Stimulated activated CD4-positive, alpha-beta T cell treated with anti-CD3 and anti-CD28 coated beads, TNF-alpha, amount 100 ng/mL, for 24 hours (primary cell): ENCODE measurements at regions not wholly inside any gene's neighbourhood (a gene's known extent, or its start where the extent isn't known, plus 50 kb on each side); places are given as distances from the start of the nearest gene placed in this dataset.
"Not testable (repeated sequence)": the region's sequence is repeated elsewhere in the genome, so short reads cannot be mapped to it uniquely, and the experiment has no call there.

Source experiments
- DNase-seq, 3 experiments: peaks; one replicate each; pipeline ENCODE4 v3.0.0-alpha.2; 2020; ENCODE audit warnings: low read depth in 3 of 3

DNA sequence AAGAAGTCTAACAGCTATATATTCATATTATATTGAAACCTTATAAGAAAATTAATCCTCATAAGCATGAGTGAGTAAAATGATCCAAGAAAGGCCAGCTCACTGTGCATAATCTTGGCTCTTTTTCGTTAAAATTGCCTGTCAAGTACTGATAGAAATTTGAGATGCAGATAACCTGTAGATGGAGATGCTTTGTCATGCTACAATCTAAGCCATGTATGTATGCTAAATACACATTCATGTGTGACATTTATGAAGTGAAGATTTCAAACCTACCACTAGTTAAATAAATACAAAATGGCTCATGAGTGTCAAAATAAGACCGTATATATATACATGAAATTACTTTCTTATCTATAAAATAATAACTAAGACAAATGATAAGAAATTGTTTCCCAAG lies 1491.5 kb upstream of the PRMT6 start:
- no peak for DNase-seq

DNA sequence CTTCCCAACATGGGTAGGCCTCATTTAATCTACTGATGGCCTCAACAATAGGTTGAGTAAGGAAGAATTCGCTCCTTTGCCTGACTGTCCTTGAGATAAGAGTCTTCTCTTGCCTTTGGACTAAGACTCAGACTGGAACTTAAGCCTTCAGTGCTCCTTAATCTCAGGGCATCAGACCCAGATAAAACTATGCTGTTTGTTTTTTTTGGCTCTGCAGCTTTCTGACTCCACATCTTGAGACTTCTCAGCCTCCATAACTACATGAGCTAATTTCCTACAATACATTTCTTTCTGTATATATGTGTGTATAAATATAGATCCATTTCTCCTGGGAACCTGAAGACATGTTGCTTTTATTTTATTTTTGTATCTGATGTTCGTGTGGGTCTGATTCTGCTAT lies 1470.7 kb upstream of the PRMT6 start:
- no peak for DNase-seq

DNA sequence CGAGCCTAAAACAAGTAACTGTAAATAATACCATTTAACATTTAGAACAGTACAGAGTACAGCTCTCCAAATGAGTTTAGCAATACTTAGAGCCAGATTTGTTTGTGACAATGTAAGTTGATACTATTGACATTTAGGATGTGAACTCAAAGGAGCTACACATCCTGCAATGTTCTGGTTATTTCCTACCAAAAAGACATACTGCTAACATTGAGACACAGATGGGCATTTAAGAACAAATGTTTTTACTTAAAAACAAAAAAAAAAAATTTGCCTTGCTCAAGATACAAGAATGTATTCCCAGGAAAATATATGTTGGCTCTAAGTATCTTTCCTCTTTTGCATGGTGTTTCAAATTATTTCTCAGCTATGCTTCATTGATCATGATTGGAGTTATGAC lies 1464.8 kb upstream of the PRMT6 start:
- DNase-seq: no peak

DNA sequence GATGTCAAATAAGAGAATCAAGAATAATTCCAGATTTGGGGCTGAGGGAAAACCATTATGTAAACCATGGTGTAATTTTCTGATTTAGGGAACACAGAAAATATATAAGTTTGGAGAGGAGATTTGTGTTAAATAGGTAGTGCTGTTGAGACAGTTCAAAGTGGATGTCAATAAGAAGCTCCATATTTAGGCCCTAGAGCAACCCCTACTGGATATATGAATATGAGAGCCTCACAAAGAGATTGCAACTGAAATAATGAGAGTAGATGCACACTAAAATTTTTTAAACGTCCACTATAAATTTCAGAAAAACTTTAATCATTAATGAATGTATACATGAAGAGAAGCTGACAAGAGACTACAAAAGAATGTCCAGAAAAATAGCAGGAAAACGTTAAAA lies 1447.8 kb upstream of the PRMT6 start:
- no peak for DNase-seq

DNA sequence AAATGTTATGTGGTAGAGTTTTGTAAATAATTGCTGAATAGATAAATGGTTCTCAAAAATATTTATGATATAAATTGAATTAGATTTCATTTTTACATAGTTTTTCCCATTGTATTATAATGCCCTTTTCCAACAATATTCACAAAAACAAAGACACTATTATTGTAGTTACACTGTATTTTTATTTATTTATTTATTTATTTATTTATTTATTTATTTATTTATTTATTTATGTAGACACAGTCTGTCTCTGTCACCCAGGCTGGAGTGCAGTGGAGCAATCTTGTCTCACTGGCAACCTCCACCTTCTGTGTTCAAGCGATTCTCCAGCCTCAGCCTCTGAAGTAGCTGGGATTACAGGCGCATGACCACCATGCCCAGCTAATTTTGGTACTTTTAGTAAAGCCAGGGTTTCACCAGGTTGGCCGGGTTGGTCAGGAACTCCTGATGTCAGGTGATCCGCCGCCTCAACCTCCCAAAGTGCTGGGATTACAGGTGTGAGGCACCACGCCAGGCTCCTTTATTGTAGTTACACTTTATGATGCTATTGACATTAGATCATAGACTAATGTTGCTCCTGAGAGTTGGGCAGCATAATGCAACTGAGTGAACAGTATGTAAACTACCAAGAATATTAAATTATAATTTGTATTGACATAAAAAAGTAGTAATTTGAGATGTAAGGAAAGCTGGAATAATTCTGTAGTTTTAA lies 1430.0 kb upstream of the PRMT6 start:
- DNase-seq: no peak

DNA sequence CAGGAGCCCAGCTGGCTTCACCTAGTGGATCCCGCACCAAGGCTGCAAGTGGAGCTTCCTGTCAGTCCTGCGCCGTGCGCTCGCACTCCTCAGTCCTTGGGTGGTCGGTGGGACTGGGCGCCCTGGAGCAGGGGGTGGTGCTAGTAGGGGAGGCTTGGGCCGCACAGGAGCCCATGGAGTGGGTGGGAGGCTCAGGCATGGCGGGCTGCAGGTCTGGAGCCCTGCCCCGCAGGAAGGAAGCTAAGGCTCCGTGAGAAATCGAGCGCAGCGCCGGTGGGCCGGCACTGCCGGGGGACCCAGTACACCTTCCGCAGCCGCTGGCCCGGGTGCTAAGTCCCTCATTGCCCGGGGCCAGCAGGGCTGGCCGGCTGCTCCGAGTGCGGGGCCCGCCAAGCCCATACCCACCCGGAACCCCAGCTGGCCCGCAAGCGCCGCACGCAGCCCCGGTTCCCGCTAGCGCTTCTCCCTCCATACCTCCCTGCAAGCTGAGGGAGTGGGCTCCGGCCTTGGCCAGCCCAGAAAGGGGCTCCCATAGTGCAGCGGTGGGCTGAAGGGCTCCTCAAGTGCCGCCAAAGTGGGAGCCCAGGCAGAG lies 1425.2 kb upstream of the PRMT6 start:
- not testable (repeated sequence) for DNase-seq

DNA sequence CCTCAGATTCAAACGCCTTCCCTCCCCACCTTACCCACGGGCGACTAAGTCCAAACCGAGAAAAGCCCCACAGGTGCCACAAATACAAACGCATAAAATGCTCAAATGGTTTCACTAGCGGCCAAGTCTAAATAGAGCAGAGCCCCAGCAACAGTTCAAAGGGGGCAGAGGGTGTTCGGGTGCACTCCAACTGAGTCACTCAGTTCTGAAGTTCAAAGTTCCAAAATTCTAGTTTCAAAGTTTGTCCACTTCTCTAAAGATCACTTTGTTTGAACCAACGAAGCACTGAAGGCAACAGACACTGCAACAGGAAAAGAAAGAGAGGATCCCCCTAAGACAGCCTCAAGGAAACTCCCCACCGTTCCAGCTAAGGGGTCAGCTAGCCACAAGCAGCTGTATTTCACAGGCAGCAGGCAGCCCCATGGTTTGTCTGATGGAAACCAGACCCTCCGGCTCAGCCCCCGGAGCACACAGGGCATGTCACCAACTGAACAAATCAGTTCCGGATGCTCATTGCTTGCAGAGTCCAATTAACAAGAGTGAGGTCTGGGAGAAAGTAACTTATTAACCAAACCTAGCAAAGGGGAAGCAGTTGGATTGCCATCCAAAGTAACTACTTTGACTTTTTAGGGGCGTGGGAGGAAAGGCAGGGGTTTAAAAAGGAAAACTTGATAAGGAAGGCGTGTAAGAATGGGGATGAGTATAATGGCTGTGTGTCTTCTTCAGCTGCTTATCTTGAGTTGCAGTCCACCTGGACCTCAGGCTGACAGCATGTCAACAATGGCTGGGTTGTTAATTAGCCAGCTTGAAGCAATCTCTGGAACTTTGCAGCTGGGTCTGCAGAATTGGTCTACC lies 1423.9 kb upstream of the PRMT6 start:
- DNase-seq: no peak

DNA sequence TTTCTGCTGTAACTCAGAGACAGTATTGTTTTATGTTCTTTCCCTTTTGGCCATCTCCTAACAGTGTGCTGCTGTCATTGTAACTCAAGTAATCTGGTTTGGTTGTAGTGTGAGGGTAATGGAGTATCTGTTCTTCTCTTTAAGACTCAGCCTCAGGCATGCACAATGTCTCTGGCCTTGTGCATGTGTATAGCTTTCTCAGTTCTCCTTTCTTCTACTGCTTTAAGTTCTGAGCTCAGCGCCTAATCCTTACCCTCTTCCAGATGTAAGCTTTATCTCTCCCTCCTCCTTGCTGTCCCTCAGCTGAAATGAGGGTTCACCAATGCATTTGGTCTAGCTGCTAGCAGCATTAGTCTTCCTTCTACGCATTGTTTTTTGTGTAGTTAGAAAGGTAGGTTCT lies 1420.4 kb upstream of the PRMT6 start:
- DNase-seq: no peak

DNA sequence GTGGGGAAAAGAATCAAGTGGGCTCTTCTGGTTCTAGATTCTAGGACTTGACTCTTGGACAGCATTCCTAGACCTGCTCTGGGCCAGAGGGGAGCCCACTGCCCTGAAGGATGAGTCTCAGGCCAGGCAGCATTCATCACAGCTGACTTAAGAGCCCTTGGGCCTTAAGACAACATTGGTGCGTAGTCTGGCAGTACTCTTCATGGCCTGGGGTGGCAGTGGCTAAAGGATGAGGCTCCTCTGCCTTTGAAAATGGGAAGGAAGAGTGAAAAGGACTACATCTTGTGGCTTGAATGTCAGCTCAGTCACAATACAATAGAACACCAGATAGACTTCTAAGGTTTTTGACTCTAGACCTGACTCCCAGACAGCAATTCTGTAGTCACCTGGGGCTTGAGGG lies 1415.1 kb upstream of the PRMT6 start:
- DNase-seq: no peak

DNA sequence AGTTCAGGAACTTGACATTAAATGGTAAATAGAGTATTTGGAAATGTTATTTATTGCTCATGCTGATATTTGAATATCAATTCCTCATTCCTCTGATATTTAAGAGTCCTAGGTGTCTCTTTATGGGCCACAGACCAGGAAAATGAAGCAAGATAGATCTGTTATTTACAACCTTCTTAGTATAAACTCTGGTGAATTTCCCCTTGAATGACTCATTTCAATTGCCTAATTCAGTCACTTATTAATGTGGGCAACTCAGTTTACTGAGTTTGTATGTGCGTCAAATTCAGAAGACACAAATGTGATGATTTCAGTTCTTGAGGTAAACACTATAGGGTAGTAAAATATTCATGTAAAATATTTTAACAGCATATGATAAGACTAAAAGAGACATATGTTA lies 1404.4 kb upstream of the PRMT6 start:
- DNase-seq: no peak

DNA sequence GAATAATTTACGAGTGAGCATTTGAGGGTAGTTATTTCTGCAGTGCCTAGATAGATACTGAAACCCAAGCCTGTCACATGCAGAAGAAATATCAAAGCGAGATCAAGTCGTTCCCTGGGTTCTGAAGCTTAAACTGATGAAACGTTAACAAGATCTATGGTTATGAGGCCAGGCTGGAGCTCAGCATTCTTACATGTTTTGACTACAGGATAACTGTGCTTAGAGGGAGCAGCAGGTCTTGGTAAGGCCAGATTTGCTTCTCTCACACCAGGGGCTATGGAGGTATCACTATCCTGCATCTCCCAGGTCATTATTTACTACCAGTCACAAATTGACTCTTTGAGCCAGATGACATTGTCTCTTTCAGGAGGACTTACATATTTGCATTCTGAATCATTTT lies 1401.4 kb upstream of the PRMT6 start:
- no peak for DNase-seq

DNA sequence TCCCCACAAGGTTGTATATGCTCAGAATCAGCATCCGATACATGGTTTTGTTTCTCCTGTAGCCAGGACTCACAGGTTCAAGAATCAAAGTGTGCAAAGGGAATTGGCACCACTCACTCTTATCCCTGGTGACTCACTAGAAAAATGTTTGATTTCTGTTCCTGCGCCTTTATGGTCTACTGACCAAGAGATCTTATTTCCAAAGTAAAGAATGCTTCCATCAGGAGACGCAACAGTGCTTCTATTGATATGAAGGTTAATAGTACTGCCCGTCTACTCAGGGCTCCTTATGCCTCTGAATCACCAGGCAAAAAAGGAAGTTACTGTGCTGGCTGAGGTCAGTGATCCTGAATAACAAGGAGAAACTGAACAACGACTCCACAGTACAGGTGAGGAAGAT lies 1392.0 kb upstream of the PRMT6 start:
- DNase-seq: no peak

DNA sequence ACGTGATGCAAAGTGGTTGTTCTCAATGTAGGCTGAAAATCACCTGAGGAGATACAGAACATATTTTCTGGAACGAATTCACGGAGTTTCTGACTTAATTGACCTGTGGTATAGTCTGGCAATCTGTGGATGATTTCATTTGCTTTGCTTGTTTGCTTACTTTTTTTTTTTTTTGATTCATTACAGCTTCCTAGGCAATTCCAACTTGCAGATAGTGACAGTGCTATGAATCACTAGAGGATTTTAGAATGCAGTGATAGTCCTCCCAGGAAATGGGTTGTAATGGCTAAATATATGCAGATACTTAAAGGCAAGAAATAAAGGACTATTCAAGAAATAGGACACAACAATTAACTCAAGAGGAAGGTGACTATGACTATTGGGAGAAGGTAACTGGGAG lies 1378.1 kb upstream of the PRMT6 start:
- no peak for DNase-seq

DNA sequence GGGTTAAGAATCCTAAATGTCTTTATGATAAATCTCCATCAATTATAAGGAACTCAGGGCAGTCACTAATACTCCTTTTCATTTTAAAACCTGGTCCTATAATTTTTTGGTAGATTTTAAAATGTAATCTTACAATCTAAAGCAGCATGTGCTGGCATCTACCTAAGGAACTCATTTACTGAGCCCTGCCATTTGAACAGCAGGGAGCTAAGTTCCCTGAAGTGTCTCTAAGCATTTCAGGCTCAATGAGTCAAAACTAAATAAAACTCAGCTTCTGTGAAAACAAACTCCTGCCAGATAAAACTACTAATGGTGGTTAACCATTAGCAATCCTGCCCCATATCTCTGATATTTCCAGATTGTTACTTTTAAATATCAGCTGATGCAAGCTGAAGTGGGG lies 1371.8 kb upstream of the PRMT6 start:
- DNase-seq: no peak

DNA sequence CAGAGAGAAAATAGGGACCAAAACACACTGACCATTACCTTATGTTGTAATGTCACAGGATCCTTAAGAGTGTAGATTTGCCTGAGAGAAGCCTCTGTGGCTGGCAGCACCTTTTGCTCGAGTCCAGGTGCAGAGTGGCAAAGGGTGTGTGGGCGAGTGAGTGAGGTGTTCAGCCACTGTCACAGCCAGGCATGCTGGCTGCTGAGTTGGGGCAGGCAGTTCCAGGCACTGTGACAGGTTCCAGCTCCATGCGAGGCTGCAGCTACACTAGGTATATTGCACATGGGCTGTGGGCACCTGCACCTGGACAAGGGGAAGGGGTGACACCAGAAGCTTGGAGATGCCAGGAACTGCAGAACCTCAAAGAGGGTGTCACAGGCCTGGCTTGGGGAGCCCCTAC lies 1370.4 kb upstream of the PRMT6 start:
- DNase-seq: no peak

DNA sequence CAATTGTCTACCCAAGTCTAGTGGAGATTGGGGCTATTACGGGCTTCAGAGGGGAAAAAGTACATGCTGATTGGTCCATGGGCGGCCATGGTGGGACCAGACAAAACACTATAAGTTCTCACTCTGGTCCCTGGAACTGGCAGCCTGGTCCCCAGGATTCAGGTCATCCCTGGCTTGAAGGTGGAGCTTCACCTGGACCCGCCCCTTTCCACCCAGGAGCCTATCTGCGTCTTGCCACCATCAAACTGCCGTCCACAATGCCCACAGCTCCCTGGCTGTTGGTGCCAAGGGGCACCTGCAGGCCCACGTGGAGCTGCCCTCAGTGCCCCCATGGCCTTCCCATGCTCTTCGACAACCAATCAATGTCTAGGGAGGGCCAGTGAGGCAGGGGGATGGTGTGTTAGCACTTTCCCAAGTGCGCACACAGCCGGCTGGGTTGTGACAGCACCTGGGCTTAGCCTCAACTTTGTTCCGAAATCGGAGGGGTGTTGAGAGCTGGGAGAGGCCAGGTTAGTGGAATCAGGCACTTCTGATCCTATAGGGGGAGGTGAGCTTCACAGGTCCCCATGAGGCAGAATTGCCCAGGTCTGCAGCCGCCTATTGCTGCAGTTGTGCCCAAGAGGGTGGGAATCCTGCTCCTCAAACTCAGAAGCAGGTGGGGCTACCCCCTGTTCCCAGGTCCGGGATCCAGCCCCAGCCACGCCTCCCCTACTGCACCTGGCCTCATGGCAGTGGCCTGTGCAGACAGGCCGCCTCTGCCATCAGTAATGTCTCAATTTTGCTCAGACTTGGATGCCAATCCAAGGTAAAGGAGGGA lies 1369.4 kb upstream of the PRMT6 start:
- no peak for DNase-seq

DNA sequence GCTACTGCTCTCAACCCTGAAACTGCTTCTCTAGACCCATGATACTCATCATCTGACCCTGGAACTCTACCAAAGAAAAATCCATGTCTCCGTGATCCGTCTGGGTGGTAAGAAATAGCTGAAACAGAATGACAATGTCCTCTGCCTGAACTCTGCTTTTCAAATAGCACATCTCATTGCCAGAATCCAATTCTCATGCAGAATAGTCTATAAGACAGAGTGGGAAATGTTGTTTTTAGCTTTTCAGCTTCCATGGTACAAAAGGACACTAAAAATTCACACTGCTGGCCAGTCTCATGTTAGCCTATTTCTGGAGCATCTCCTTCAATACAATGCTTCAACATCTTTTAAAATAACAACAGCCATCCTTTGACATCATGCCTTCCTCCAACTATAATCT lies 1355.8 kb upstream of the PRMT6 start:
- DNase-seq: no peak

DNA sequence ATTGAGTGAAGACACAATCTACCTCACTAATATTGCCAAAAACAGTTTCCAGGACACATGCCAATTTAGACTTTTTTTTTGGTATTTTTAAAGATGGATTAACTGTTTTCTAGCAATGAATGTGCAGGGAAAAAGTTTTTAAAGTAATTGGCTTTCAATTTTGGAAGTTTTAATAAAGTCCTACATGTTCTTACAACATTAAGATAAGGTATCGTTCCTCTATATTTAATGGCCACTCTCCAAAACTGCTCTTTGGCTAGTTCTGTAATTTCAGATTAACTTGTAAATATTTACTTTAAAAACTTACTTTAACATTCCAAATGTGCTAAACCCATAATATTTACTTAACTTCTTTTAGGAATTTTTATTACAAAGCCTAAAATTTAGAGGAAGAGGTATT lies 1332.2 kb upstream of the PRMT6 start:
- no peak for DNase-seq

DNA sequence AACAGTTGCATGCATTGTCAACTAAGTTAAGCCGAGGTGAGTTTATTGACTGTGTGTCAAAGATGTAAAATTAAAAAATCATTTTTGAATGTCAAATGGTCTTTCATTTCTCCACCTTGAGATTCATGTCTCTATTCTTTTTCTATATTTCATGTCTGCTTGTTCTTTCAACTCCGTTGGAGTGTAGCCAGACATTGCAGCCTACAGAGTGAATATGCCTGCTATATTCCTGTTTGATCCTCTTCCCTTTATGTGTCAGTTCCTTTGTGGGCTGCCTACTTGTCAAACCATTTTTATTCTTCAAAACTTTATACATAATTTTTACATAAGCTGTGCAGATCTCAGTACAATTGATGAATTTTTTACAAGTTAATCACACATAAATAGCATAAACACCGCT lies 1325.8 kb upstream of the PRMT6 start:
- no peak for DNase-seq

DNA sequence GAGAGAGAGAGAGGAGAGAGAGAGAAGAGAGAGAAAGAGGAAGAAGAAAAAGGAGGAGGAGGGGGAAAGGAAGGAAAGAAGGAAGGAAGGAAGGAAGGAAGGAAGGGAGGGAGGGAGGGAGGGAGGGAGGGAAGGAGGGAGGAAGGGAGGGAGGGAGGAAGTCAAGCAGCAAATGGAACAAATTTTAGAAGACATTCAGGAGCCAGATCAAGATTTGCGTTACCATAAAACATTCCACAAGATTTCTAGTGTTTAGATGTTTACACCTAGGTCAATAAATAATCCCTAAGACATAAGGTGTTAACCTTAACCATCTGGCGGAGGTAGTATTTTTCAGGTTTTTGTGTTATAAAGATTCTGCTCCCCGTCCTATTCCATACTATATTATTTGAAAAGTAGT lies 1320.1 kb upstream of the PRMT6 start:
- no peak for DNase-seq

DNA sequence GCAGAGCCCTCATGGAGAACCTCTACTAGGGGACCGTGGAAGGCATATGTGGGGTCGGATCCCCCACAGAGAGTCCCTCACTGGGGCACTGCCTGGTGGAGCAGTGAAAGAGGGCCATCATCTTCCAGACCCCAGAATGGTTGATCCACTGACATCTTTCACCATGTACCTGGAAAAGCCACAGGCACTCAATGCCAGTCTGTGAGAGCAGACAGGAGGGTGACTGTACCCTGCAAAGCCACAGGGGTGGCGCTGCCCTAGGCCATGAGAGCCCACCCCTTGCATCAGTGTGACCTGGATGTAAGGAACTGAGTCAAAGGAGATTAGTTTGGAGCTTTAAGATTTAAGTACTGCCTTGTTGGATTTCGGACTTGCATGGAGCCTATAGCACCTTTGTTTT lies 1276.7 kb upstream of the PRMT6 start:
- no peak for DNase-seq

DNA sequence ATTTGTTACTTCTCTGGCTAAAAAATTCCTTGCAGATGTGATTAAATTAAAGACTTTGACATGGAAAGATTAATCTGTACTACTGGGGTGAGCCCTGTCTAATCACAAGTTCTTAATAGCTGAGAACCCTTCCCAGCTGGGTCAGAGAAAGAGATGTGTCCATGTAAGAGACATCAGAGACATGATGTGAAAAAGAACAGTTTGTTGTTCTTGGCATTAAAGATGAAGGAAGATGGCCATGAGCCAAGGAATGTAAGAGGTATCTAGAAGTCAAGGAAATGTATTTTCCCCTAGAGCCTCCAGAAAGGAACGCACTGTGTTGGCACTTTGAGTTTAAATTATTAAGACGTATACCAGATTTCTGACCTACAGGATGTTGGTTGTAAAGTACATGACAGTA lies 1271.5 kb upstream of the PRMT6 start:
- no peak for DNase-seq
